ENCODE measurements at regions not wholly inside any gene's neighbourhood (a gene's known extent, or its start where the extent isn't known, plus 50 kb on each side); places are given as distances from the start of the nearest gene placed in this dataset.
A peak's percentile ranks its signal among the peaks of the same experiment; 100 is the strongest.

GRCh38 chr2:16302431-16303272, 362.3 kb downstream of the MYCN start:
- TF ChIP-seq EZH2 (IDR thresholded peaks at IDR 0.05; ENCODE audit: borderline replicate concordance, low read length) (no peak), CTCF (IDR thresholded peaks at IDR 0.05; ENCODE audit: low read length) (no peak)
- Histone ChIP-seq H3K36me3 (ENCODE audit: insufficient read depth, low read length) (no peaks in the 10 kb centered on the region), H2AFZ (ENCODE audit: low read length) (no peak overlapping the region), H3K9ac (ENCODE audit: low read length) (no peak overlapping the region), H3F3A (ENCODE audit: insufficient read depth, low read length) (no peaks in the 10 kb centered on the region), H4K20me1 (ENCODE audit: insufficient read depth, low read length) (no peaks in the 10 kb centered on the region), H3K4me3 (ENCODE audit: low read depth, low read length, poor library complexity, severe bottlenecking) (no peak overlapping the region), H3K9me2 (ENCODE audit: low read depth, low read length) (no peaks in the 10 kb centered on the region), H3K4me2 (ENCODE audit: low read length) (peak overlapping the region; percentile 14; the same call in 1 of the 2 replicates), H3K4me1 (ENCODE audit: insufficient read depth, low read length, severe bottlenecking) (no peaks in the 10 kb centered on the region), H3K27me3 (ENCODE audit: insufficient read depth, low read length) (no peaks in the 10 kb centered on the region; the same call in 1 of the 2 replicates), H3K27ac (ENCODE audit: low read depth, low read length, poor library complexity, severe bottlenecking) (no peak overlapping the region), H3K79me2 (ENCODE audit: insufficient read depth, low read length) (no peaks in the 10 kb centered on the region), H3K9me3 (ENCODE audit: low read length) (no peaks in the 10 kb centered on the region)

GRCh38 chr2:16301961-16302360, 361.6 kb downstream of the MYCN start:
- H3K9ac ChIP-seq (ENCODE audit: low read length): no peak overlapping the region
- H3K36me3 ChIP-seq (ENCODE audit: insufficient read depth, low read length): no peaks in the 10 kb centered on the region
- no peak overlapping the region for H3K27ac ChIP-seq (ENCODE audit: low read depth, low read length, poor library complexity, severe bottlenecking)
- no peaks in the 10 kb centered on the region for H3K9me2 ChIP-seq (ENCODE audit: low read depth, low read length)
- H3K9me3 ChIP-seq (ENCODE audit: low read length): no peaks in the 10 kb centered on the region
- H3K4me2 ChIP-seq (ENCODE audit: low read length): no peak overlapping the region
- no peak overlapping the region for H3K4me3 ChIP-seq (ENCODE audit: low read depth, low read length, poor library complexity, severe bottlenecking)
- no peak overlapping the region for H2AFZ ChIP-seq (ENCODE audit: low read length)
- no peaks in the 10 kb centered on the region; the same call in 1 of the 2 replicates for H3K27me3 ChIP-seq (ENCODE audit: insufficient read depth, low read length)
- no peaks in the 10 kb centered on the region for H3K4me1 ChIP-seq (ENCODE audit: insufficient read depth, low read length, severe bottlenecking)
- no peaks in the 10 kb centered on the region for H3K79me2 ChIP-seq (ENCODE audit: insufficient read depth, low read length)
- TF ChIP-seq CTCF (IDR thresholded peaks at IDR 0.05; ENCODE audit: low read length) (no peak), EZH2 (IDR thresholded peaks at IDR 0.05; ENCODE audit: borderline replicate concordance, low read length) (no peak)
- H4K20me1 ChIP-seq (ENCODE audit: insufficient read depth, low read length): no peaks in the 10 kb centered on the region
- H3F3A ChIP-seq (ENCODE audit: insufficient read depth, low read length): no peaks in the 10 kb centered on the region

- no peaks in the 10 kb centered on the region for H3K79me2 ChIP-seq (ENCODE audit: insufficient read depth, low read length)
These were observed 358.5 kb downstream of the MYCN start for GRCh38 chr2:16298866-16299265.

More at GRCh38 chr2:16298866-16299265, 358.5 kb downstream of the MYCN start:
- H3F3A ChIP-seq (ENCODE audit: insufficient read depth, low read length): no peaks in the 10 kb centered on the region
- no peaks in the 10 kb centered on the region; the same call in 1 of the 2 replicates for H3K27me3 ChIP-seq (ENCODE audit: insufficient read depth, low read length)
- no peak for TF ChIP-seq CTCF (IDR thresholded peaks at IDR 0.05; ENCODE audit: low read length)
- TF ChIP-seq EZH2 (IDR thresholded peaks at IDR 0.05; ENCODE audit: borderline replicate concordance, low read length): no peak
- no peaks in the 10 kb centered on the region for H4K20me1 ChIP-seq (ENCODE audit: insufficient read depth, low read length)
- no peak overlapping the region for H3K27ac ChIP-seq (ENCODE audit: low read depth, low read length, poor library complexity, severe bottlenecking)
- no peaks in the 10 kb centered on the region for H3K9me3 ChIP-seq (ENCODE audit: low read length)
- H3K4me2 ChIP-seq (ENCODE audit: low read length): no peak overlapping the region
- H3K4me3 ChIP-seq (ENCODE audit: low read depth, low read length, poor library complexity, severe bottlenecking): no peak overlapping the region
- no peak overlapping the region for H2AFZ ChIP-seq (ENCODE audit: low read length)
- H3K4me1 ChIP-seq (ENCODE audit: insufficient read depth, low read length, severe bottlenecking): no peaks in the 10 kb centered on the region
- no peak overlapping the region for H3K9ac ChIP-seq (ENCODE audit: low read length)
- no peaks in the 10 kb centered on the region for H3K9me2 ChIP-seq (ENCODE audit: low read depth, low read length)
- no peaks in the 10 kb centered on the region for H3K36me3 ChIP-seq (ENCODE audit: insufficient read depth, low read length)
